ENCODE measurements at regions not wholly inside any gene's neighbourhood (a gene's known extent, or its start where the extent isn't known, plus 50 kb on each side); places are given as distances from the start of the nearest gene placed in this dataset.
A peak's percentile ranks its signal among the peaks of the same experiment; 100 is the strongest.

GRCh38 chrX:115448146-115448545 is 112.8 kb upstream of the PLS3 start:
- no peaks in the 10 kb centered on the region for H3K9me3 ChIP-seq
- peaks cover 0 to 19% (median 0%) of the 10 kb centered on the region in 9 donors for H3K27me3 ChIP-seq
- peaks cover 0 to 14% (median 4%) of the 10 kb centered on the region in 12 donors for H3K4me1 ChIP-seq
- no peaks in the 10 kb centered on the region for H3K36me3 ChIP-seq
- TF ChIP-seq POLR2A (IDR thresholded peaks at IDR 0.05) (no peak), CTCF (IDR thresholded peaks at IDR 0.05) (no peak)
- DNase-seq (no peak), ATAC-seq (no peak)
- no peak overlapping the region for H3K4me3 ChIP-seq
- H3K27ac ChIP-seq = no peak overlapping the region
- 73 to 97% (median 84%) methylated on average over 2 of the region's 2 CpGs for WGBS, 4 donors
- intact Hi-C loops (cut with DNase I) = no loop called here

- Histone ChIP-seq H3K9me3 (no peaks in the 10 kb centered on the region), H3K27me3 (peaks cover 0 to 16% (median 0%) of the 10 kb centered on the region in 9 donors), H3K4me1 (peaks cover 0 to 14% (median 4%) of the 10 kb centered on the region in 12 donors), H3K36me3 (no peaks in the 10 kb centered on the region), H3K4me3 (no peak overlapping the region), H3K27ac (peak overlapping the region in 2 of 12 donors; percentile 8 to 14)
- DNase-seq = peak; percentile 48 to 72 (median 57)
- 27 to 36% (median 29%) methylated on average over 4 of the region's 4 CpGs for WGBS, 4 donors
- intact Hi-C loops (cut with DNase I) = loop anchor here in 3 of 10 donors (10.0 kb wide), 2 partner anchors 105 to 195 kb away; no protein-coding TSS in a partner anchor
- no peak for TF ChIP-seq POLR2A (IDR thresholded peaks at IDR 0.05)
- TF ChIP-seq CTCF (IDR thresholded peaks at IDR 0.05) = no peak
- peak in 2 of 4 donors; percentile 47 to 66 for ATAC-seq
Measured at GRCh38 chrX:115449742-115450141, 111.2 kb upstream of the PLS3 start.

GRCh38 chrX:115452251-115452650 is 108.7 kb upstream of the PLS3 start:
- WGBS, 4 donors = 29 to 62% (median 45%) methylated on average over 1 of the region's 1 CpG
- Histone ChIP-seq H3K9me3 (no peaks in the 10 kb centered on the region), H3K27ac (no peak overlapping the region), H3K4me1 (peaks cover 0 to 14% (median 4%) of the 10 kb centered on the region in 12 donors), H3K36me3 (no peaks in the 10 kb centered on the region), H3K27me3 (peaks cover 0 to 7% (median 0%) of the 10 kb centered on the region in 9 donors), H3K4me3 (no peak overlapping the region)
- ATAC-seq = no peak
- TF ChIP-seq POLR2A (IDR thresholded peaks at IDR 0.05) = no peak
- no peak for TF ChIP-seq CTCF (IDR thresholded peaks at IDR 0.05)
- no peak for DNase-seq
- intact Hi-C loops (cut with DNase I) = loop anchor here in 3 of 10 donors (10.0 kb wide), 2 partner anchors 107 to 193 kb away; no protein-coding TSS in a partner anchor

GRCh38 chrX:115459883-115460880 is 100.8 kb upstream of the PLS3 start:
- ATAC-seq = peak in 3 of 4 donors; percentile 57 to 87 (median 71)
- intact Hi-C loops (cut with DNase I) = loop anchor here in 4 of 10 donors (5.0 to 10.0 kb wide), 4 partner anchors 102 to 185 kb away; partner anchors contain the start of gene PLS3 (in 2 of the 4)

More at GRCh38 chrX:115459883-115460880, 100.8 kb upstream of the PLS3 start:
- TF ChIP-seq CTCF (IDR thresholded peaks at IDR 0.05) = no peak
- TF ChIP-seq POLR2A (IDR thresholded peaks at IDR 0.05) = no peak
- Histone ChIP-seq H3K27me3 (peaks cover 0 to 4% (median 0%) of the 10 kb centered on the region in 9 donors), H3K36me3 (no peaks in the 10 kb centered on the region), H3K4me1 (peaks cover 0 to 31% (median 6%) of the 10 kb centered on the region in 12 donors), H3K27ac (peak overlapping the region in 9 of 12 donors; percentile 4 to 65 (median 35)), H3K9me3 (no peaks in the 10 kb centered on the region), H3K4me3 (no peak overlapping the region)
- no peak for DNase-seq
- 30 to 38% (median 34%) methylated on average over 3 of the region's 3 CpGs for WGBS, 4 donors
